Caco-2 (cell line): ENCODE measurements at regions not wholly inside any gene's neighbourhood (a gene's known extent, or its start where the extent isn't known, plus 50 kb on each side); places are given as distances from the start of the nearest gene placed in this dataset.

Experiments used
- BruUV-seq: library from RNA; stranded (reverse); fragments of 400-500 nt; replicated peaks from 2 replicates; lab custom pipeline; 2021; lab: Mats Ljungman, UMichigan
- CTCF ChIA-PET: fragments of 300-600 bp; sonication (Branson Sonifier 250); formaldehyde crosslinking; loops from one replicate; lab custom pipeline; 2022; ENCODE audit warnings: antibody characterized with exemption; lab: Charles Lee
- POLR2A ChIA-PET: fragments of 300-600 bp; sonication (Branson Sonifier 250); formaldehyde crosslinking; loops from one replicate; lab custom pipeline; 2022; ENCODE audit warnings: antibody characterized with exemption; lab: Charles Lee
- DNase-seq, 2 experiments: peaks; one replicate each; pipeline versions ENCODE4 v3.0.0 to v3.0.0-alpha.2; 2020 to 2022
- H3K27me3 ChIP-seq: replicated peaks from 2 replicates; pipeline ENCODE4 v1.6.0; 2011; ENCODE audit warnings: low read length; ENCODE audit not compliant: control insufficient read depth, insufficient read depth
- H3K36me3 ChIP-seq: 2 replicates; pipeline ENCODE4 v1.5.1; 2011; ENCODE audit warnings: low read length; ENCODE audit not compliant: control insufficient read depth, insufficient read depth
- H3K4me1 ChIP-seq: fragments of 250-450 bp; sonication (Bioruptor Pico); 2 replicates; pipeline ENCODE4 v1.5.1; 2020; ENCODE audit warnings: mild to moderate bottlenecking
- H3K4me3 ChIP-seq: 2 replicates; pipeline ENCODE4 v1.5.1; 2011; ENCODE audit warnings: low read depth, mild to moderate bottlenecking, control low read depth, low read length
- H3K9me3 ChIP-seq: fragments of 250-450 bp; sonication (Bioruptor Pico); 2 replicates; pipeline ENCODE4 v1.5.1; 2020; ENCODE audit warnings: mild to moderate bottlenecking, moderate library complexity
- H3K27ac Mint-ChIP-seq: one replicate; pipeline ENCODE4 v1.8.0; 2022; ENCODE audit warnings: mixed read lengths; ENCODE audit not compliant: unreplicated experiment
- H3K27me3 Mint-ChIP-seq: one replicate; pipeline ENCODE4 v1.8.0; 2022; ENCODE audit warnings: mixed read lengths; ENCODE audit not compliant: insufficient read depth, unreplicated experiment
- H3K36me3 Mint-ChIP-seq: one replicate; pipeline ENCODE4 v1.8.0; 2022; ENCODE audit warnings: mild to moderate bottlenecking, mixed read lengths; ENCODE audit not compliant: insufficient read depth, unreplicated experiment
- H3K4me1 Mint-ChIP-seq: one replicate; pipeline ENCODE4 v1.8.0; 2022; ENCODE audit warnings: low read depth, mixed read lengths; ENCODE audit not compliant: unreplicated experiment
- H3K4me3 Mint-ChIP-seq: one replicate; pipeline ENCODE4 v1.8.0; 2022; ENCODE audit warnings: mild to moderate bottlenecking, moderate library complexity, mixed read lengths; ENCODE audit not compliant: unreplicated experiment
- H3K9me3 Mint-ChIP-seq: one replicate; pipeline ENCODE4 v1.8.0; 2022; ENCODE audit warnings: mixed read lengths; ENCODE audit not compliant: unreplicated experiment
- CTCF ChIP-seq, 2 experiments: fragments of 200-600 bp in 1 of 2; IDR thresholded peaks; 1 replicate in 1 of 2; 2 replicates in 1 of 2; pipeline versions ENCODE4 v1.5.1 to v1.8.0; 2011 to 2022; ENCODE audit warnings: antibody characterized with exemption in 1 of 2, control low read depth in 1 of 2, inconsistent platforms in 1 of 2, low read depth in 1 of 2, low read length in 1 of 2, mild to moderate bottlenecking in 1 of 2, moderate library complexity in 1 of 2; ENCODE audit not compliant: insufficient read depth in 1 of 2, severe bottlenecking in 1 of 2, unreplicated experiment in 1 of 2
- intact Hi-C: fragments of 100-400 bp; cut with micrococcal nuclease; formaldehyde crosslinking; loops from one replicate; pipeline ENCODE4 v1.10.0; 2022; ENCODE audit not compliant: unreplicated experiment

GRCh38 chrX:129097668-129098067, 425.6 kb downstream of the SMARCA1 start:
- CTCF ChIA-PET = no interaction called here
- Histone ChIP-seq H3K4me1 (no peaks in the 10 kb centered on the region), H3K4me3 (no peak overlapping the region), H3K36me3 (no peaks in the 10 kb centered on the region), H3K9me3 (no peaks in the 10 kb centered on the region), H3K27me3 (no peaks in the 10 kb centered on the region)
- H3K36me3 Mint-ChIP-seq = no peaks in the 10 kb centered on the region
- peaks cover 9% of the 10 kb centered on the region for H3K4me1 Mint-ChIP-seq
- H3K4me3 Mint-ChIP-seq = no peak overlapping the region
- no peaks in the 10 kb centered on the region for H3K27me3 Mint-ChIP-seq
- no TSS peak for BruUV-seq
- no peaks in the 10 kb centered on the region for H3K9me3 Mint-ChIP-seq
- intact Hi-C loops = loop anchor here (1.0 kb wide), 1 partner anchor 47 kb away; no protein-coding TSS in a partner anchor
- no peak overlapping the region for H3K27ac Mint-ChIP-seq
- no peak for TF ChIP-seq CTCF (IDR thresholded peaks at IDR 0.05; ENCODE audit: insufficient read depth in 1 of 2, low read depth in 1 of 2, low read length in 1 of 2, severe bottlenecking in 1 of 2, unreplicated experiment in 1 of 2)
- POLR2A ChIA-PET = no interaction called here
- DNase-seq = no peak

GRCh38 chrX:129093706-129094105, 429.6 kb downstream of the SMARCA1 start:
- Histone ChIP-seq H3K36me3 (no peaks in the 10 kb centered on the region), H3K4me1 (no peaks in the 10 kb centered on the region), H3K27me3 (no peaks in the 10 kb centered on the region), H3K9me3 (no peaks in the 10 kb centered on the region), H3K4me3 (no peak overlapping the region)
- no peak for DNase-seq
- ChIA-PET POLR2A (no interaction called here), CTCF (no interaction called here)
- intact Hi-C loops = no loop called here
- Mint-ChIP-seq H3K27ac (no peak overlapping the region), H3K27me3 (peaks cover 3% of the 10 kb centered on the region), H3K4me1 (peaks cover 9% of the 10 kb centered on the region), H3K4me3 (no peak overlapping the region), H3K9me3 (no peaks in the 10 kb centered on the region), H3K36me3 (no peaks in the 10 kb centered on the region)
- BruUV-seq = no TSS peak
- no peak for TF ChIP-seq CTCF (IDR thresholded peaks at IDR 0.05; ENCODE audit: insufficient read depth in 1 of 2, low read depth in 1 of 2, low read length in 1 of 2, severe bottlenecking in 1 of 2, unreplicated experiment in 1 of 2)

GRCh38 chrX:129092757-129093156, 430.5 kb downstream of the SMARCA1 start:
- no peak for DNase-seq
- Mint-ChIP-seq H3K4me1 (peaks cover 6% of the 10 kb centered on the region), H3K4me3 (no peak overlapping the region), H3K9me3 (no peaks in the 10 kb centered on the region), H3K27ac (no peak overlapping the region), H3K36me3 (no peaks in the 10 kb centered on the region), H3K27me3 (peaks cover 3% of the 10 kb centered on the region)
- H3K4me1 ChIP-seq = no peaks in the 10 kb centered on the region
- CTCF ChIA-PET = no interaction called here
- intact Hi-C loops = no loop called here
- H3K4me3 ChIP-seq = no peak overlapping the region
- POLR2A ChIA-PET = no interaction called here
- no peak for TF ChIP-seq CTCF (IDR thresholded peaks at IDR 0.05; ENCODE audit: insufficient read depth in 1 of 2, low read depth in 1 of 2, low read length in 1 of 2, severe bottlenecking in 1 of 2, unreplicated experiment in 1 of 2)
- no peaks in the 10 kb centered on the region for H3K36me3 ChIP-seq
- H3K9me3 ChIP-seq = no peaks in the 10 kb centered on the region
- H3K27me3 ChIP-seq = no peaks in the 10 kb centered on the region
- BruUV-seq = no TSS peak
